ENCODE measurements at regions not wholly inside any gene's neighbourhood (a gene's known extent, or its start where the extent isn't known, plus 50 kb on each side); places are given as distances from the start of the nearest gene placed in this dataset.

DNA sequence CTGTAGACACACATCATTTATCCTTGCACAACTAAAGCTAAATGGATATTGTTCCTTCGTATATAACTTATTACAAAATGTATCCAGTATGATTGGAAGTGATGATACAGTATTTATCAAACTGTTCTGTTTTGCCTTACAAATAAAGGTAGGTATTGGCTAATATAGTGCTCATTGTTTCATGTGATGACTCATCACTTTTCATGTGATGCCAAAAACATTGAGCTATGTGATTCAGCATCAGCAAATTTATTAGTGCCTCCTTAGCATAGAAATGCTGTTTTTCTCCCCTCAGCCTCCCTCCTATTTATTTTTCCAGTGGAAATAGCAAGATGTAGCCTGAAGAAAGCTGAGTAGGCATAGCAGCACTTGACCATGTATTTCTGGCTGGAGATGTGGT, 228.6 kb upstream of the LYPLAL1 start:
- no peak for DNase-seq

DNA sequence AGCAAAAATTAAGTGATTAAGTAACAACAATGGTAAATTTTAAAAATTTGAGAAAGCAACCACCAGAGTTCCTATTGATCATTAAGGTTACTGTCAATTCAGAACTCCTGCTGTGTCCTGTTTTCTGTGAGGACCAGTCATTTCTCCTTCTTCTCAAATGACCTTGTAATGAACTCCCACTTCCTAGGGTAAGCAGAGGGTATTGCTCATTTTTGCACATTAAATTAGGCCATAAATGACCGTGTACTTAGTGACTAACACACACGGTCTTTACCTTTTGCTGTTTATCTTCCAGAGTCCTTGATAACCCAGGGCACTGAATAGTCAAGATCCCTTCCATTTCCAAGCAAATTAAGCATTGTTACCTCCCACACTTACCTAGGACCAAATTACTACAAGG, 227.5 kb upstream of the LYPLAL1 start:
- DNase-seq: no peak

DNA sequence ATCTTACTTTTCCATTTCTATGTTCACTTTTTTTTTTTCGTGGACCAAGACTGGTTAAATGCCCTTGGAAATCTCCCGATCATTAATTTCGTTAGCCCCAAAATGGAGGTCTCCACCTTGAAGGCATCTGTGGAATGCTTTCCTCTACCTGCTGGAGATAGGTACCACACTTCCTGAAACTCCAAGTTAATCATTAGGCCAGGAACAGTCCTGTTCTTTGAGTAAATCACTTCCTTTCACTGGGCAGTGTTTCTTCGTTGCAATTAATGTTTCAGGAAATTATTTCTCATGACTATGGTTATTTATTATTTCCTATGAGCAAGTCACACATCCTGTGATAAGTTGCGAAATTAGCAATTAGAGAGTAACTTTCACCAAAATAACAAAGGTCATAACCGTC, 225.2 kb upstream of the LYPLAL1 start:
- no peak for DNase-seq

DNA sequence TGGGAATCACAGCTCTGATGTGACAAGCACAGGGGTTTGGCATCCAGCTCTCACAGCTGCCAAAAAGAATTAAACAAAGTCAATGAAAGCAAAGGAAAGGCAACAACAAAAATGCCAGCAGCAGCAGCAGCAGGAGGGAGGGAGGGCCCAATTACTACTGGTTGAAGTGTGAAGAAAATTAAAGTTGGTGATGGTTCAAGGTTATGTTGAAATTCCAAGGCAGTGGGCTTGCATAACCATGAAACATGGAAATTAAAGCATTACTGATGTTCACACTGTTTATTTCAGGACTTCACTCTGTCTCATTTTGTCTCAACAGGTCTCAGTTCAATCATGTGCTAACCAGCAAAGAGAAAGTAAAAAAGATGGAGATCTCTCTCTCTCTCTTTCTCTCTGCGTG, 220.3 kb upstream of the LYPLAL1 start:
- no peak for DNase-seq

DNA sequence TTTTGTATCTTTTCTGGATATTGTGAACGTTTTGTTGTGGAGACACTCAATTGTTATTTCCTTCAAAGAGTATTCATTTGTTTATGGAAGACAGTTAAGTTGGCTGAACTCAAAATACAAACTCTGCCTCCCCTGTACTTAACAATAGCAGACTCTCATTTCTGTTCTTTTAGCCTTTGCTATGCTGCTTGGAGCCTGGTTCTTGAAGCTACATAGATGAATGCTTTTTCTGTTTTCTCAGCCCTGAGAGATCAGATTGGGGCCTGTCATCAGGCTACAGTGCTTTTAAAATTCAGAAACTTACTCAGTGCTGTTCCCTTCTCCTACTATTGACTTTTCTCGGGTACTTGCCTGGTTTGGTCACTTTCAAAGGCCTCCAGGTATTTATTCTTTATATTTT, 215.7 kb upstream of the LYPLAL1 start:
- no peak for DNase-seq

DNA sequence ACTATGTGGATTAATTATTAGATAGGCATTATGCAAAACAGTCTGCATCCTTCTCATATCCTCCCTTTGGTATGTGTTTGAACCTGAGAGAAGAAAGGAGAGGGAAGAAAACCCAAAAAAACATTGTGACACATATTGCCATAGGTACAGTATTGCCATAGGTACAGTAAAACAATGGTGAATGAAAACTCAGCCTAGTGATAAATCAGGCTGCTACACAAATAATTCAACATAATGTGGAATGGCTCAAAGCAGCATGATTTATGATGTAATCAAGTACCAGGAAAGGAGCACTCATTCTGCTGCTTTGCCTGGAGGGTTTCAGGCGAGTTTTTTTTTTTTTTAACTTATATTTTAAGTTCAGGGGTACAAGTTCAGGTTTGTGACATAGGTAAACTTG, 213.9 kb upstream of the LYPLAL1 start:
- DNase-seq: no peak

DNA sequence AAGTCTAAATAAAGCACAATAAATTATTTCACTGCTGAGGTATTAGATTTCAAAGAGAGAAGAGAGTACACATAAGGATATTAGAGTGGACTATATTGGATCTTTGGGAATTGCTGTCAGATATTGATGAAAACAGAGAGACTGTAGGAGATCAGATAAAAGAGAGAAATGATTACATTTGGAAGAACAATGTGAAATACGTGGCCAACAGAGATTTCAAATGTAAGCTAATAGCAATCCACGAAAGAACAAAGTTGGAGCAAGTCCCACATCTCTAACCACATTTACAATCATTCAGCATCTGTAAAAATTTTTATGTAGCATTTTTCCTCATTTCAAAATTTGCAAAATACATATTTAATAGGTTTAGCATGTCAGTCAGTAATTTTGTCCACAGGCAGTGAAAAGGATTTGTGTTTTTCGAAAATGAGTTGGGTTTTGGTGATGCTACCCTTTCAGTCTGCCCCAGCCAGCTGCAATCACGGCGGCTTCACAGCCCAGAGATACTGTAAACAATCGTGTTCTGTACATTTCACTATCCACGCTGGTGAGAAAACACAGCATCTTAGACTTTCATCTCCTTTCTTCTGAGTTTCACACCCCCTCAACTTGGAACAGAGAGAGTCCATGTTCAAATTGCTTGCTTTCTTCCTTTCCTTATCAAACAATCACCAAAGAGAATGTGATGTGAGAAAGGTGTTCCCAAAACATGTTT, 209.1 kb upstream of the LYPLAL1 start:
- DNase-seq: no peak

DNA sequence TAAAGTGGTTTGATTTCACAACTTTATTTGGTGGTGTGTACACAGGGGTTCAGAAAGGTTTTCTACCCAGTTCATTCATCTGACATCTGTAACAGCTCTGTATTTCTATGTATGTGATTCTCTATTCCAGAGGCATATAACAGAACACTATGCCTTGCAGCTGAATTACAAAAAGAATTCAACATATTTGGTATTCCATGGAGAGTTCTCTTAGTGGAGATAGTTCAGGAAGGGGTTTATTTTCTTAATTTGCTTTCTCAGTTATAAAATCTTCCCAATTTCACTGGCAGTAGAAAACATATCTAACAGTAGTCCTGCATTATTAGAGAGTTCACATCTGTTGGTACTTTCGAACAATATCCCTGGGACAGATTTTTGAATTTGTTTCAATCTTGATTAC, 207.9 kb upstream of the LYPLAL1 start:
- no peak for DNase-seq

DNA sequence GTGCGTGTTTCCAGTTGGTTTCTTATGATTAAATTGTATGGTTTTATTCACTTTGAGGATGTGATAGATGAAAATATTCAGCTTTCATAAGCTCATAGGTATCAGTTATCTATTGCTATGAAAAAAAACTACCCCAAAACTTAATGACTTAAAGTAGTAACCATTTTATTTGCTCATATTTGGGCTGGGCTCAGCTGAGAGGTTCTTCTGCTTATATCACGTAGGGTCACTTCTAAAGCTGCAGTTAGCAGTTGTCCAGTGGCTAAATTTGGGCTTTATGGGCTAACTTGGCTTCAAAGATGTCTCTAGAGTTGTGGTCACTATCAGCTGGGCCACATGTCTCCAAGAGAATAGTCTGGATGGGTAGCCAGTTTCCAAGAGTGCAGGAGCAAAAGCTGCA, 206.4 kb upstream of the LYPLAL1 start:
- DNase-seq: no peak

DNA sequence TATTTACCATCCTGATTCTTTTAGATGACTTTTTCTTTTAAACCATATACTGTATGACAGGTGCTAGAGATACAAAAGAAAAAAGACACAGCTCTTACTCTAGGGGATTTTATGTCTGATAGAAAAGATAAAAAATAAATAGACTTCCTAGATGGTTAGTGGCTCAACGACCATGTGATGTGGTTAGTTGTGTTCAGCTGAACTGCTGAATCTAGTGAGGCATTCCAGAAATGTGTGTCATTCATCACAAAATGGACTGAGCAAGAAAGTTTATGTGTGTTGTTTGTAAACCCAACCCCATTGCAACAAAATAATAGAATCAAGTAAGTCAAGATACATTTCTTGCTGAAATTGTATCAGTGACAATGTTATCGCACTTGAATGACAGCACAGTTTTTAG, 205.8 kb upstream of the LYPLAL1 start:
- no peak for DNase-seq

DNA sequence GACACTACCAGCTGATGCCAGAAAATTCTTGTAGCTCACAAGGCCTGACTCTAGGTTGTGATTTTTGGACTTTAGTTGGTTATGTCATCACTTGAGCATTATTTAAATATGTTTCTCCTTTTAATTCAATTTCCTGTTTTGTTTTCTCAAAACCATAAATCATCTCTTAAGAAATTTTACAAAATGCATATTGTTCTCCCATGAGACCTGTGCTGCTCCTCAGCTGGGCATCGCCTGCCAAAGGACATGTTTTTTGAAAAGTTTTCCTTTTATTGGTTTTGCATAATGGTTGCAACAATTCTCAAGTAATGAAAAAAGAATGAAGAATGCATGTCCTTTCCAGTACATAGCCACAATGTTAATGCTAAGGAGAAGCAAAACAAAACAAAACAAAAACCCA, 204.7 kb upstream of the LYPLAL1 start:
- no peak for DNase-seq

DNA sequence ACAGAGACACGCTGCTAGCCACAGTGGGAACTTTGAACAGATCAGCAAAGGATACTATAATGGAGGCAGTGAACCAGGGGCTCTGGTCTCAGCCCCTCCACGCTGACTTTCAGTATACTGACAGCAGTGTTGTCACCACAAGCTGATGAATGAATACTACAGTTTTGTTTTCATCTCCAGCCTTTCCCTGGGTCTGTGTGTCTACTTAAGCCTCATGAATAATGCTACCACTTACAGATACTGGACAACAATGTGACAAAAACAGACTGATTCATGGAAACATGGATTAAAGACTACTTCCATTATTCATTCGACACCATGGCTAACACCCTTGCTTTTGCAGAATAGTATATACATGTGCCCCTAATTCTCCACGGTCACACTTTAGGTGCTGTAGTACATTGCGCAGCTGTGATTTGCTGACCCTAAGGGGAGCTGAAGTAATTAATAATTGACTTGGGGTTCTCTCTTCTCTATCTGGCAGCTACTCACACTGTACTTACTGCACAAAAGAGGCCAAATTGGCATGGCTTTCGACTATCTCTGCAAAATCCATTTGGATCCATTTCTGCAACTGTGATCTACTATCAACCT, 203.2 kb upstream of the LYPLAL1 start:
- no peak for DNase-seq

DNA sequence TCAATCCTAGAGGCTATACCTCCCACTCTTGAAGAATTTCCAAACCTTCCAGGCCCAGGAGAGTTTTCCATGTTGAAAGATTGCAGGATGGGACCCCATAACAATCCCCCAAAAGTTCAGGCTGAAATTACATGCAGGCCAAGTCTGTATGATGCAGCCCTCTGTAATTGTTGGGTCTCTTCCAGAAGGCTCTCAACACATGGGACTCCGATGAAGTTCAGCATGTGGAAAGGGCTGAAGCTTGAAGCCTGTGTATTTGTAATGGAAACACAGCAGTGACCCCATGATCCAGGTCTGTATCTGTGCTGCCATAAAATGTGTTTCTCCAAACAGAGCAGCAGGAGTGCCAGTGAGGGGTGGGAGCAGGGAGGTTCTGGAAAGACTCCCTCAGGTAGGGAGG, 202.5 kb upstream of the LYPLAL1 start:
- no peak for DNase-seq

DNA sequence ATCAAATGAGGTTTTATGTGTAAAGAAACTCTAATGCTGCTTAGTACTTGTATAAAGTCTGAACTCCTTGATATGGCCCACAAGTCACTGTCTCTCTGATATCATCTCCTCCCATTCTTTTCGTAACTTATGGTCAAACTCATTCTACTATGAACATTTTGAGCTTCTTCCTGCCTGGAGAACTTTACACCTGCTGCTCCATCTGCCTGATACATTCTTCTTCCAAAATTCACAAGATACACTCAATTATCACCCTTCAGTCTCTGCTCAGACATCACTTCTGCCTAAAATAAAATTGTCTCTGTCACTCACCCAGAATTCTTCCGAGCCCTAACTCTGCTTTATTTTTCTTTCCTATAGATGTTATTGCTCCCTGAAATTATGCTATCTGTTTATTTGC, 192.8 kb upstream of the LYPLAL1 start:
- DNase-seq: no peak

DNA sequence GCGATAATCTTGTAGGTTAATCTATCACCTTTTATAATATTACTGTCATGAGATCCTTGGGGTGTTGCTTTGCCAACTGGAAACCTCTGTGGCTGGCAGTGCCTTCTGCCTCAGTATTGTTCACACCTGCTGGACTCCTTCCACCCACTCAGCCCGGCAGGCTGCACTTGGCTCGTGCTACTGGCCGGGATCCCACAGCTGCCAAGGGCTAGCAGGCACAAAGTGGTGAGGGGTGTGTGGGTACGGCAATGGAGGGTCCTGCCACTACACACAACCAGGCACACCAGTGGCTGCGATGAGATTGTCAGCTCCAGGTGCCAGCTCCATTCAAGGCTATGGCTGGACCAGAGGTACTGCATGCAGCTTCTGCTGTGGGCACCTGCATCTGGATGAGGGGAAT, 191.2 kb upstream of the LYPLAL1 start:
- no peak for DNase-seq

DNA sequence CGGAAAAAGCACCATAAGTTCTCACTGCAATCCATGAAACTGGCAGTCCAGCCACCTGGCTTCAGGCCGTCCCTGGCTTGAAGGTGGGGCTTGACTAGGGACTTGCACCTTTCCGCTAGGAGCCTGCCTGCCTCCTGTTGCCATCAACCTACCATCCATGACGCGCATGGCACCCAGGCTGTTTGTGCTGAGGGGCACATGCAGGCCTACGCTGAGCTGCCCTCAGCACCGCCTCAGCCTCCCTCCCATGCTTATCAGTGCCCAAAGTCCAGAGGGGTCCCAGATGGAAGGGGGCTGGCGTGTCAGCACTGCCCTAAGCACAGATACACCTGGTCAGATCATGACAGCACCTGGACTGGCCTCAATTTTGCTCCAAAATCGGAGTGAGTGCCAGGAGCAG, 190.2 kb upstream of the LYPLAL1 start:
- DNase-seq: no peak

DNA sequence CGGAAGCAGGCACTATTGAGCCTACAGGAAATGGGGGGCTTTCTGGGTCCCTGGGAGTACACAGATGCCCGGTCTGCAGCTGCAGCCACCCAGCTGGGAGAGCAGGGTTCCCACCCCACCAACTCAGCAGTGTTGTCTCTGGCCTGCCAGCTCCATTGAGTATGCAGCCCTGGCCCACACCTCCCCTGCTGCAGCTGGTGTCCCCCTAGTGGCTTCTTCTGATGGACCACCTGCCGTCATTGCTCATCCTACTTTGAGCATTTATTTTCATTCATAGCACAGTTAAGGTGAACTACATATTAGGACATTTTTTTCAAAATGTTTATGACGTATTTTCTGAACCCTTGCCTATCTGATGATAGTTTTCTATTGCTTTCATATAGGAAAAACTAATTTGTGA, 189.8 kb upstream of the LYPLAL1 start:
- DNase-seq: no peak

DNA sequence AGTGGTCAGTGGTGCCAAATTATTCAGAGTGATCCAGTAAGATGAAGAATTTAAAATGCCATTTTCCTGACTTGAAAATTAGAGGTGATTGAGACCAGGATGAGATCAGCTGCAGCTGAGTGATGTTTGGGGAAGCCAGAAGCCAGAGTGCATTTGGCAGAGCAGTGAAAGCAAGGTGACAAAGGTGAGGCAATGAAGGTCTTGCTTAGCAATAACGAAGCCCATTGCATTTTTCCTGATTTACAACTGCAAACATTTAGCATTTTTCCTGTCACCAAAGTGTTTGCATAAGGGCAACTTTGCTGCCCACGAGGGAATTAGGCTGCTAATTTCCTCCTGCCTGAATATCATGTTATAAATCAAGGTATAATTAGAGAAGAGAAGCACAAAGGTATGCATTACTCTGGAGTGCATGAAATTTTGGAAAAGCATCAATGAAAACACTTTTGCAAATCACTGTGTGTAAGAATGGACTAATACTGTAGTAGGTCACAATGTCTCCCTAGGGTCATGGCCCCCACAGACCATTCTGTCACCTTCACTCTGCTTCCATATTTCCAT, 188.2 kb upstream of the LYPLAL1 start:
- no peak for DNase-seq

DNA sequence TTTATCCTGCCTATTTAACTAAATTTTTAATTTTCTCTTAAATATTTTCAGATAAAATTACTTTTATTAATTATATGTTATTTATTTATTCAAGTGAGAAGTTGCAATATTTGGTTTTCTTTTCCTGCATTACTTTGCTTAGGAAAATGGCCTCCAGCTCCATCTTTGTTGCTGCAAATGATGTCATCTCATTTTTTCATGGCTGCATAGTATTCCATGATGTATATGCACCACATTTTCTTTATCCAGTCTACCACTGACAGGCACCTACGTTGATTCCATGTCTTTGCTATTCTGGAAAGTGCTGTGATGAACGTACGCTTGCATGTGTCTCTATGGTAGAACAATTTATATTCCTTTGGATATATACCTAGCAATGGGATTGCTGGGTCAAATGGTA, 186.9 kb upstream of the LYPLAL1 start:
- DNase-seq: no peak

DNA sequence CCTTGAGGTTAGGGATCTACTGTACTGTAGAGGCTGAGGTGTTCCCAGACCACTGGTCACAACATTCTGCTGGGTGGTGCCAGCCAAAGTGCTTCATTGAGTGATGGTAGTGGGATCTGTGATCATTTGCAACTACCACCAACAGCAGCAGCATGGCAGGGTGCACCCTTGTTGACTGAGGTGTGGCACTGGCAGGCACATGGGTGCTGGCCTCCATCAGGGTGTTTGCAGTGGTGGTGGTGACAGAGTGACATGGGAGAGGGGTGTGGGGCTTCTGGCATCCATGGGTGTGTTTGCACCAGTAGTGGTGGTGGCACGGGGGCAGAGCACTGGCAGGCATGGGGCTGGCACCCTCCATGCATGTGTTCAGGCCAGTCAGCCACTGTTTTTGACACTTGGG, 183.7 kb upstream of the LYPLAL1 start:
- no peak for DNase-seq

DNA sequence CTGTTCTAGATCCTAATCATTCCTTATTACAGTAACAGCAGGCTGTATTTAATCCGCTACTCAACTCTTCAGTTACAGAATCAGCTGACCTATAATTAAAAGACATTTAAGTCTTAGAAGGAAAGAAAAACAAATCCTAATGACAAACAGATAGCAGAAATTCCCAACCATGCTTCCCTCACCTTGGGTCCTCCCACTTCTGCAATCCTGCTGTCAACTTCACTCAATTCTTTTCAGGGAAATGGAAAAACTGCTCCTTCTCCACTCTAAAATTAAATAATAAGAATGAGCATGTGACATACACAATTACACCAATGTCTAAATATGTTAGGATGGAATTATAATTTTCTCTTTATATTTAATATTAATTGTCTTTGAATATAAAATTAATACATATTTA, 182.6 kb upstream of the LYPLAL1 start:
- DNase-seq: no peak

DNA sequence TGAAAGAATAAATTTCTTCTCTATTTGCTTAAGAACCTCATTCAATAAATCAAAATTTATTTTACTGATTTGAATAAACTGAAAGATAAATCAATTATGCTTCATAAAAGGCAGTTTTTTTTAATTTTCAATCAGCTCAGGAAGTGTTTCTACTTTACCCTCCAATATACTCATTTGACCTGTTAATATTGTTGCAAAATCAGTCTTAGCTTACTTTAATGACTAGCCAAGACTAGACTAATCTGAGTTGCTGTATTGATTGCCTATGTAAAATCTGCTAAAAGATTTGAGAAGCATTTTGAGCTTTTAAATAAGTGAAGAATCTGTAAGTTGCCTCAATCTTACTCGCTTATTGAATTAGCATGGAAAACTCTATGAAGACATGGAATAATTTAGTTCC, 179.1 kb upstream of the LYPLAL1 start:
- no peak for DNase-seq

DNA sequence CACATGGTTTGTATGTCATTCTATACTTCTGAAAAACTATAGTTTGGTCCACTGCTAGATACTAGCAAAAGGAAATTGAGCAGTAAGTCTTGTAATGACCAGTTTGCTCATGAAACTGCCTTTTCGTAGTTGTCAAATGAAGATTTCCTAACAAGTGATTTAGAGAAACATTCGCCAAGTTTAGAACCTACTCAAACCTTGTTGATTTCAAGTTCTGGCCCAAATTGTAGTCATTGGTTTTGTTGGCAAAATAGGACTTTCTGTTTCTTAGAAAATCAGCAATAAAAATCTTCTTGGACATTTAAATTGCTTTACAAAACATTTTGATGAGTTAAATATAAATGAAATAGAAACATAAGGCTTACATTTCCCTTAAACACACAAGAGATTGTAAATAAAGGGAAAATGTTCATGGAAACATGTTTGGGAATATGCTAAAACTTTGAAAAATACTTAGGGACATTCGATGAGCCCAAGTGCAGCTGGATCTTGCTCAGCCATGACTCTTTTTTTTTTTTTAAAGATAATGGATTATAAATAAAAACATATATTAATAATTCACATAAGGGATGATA, 178.5 kb upstream of the LYPLAL1 start:
- DNase-seq: no peak

DNA sequence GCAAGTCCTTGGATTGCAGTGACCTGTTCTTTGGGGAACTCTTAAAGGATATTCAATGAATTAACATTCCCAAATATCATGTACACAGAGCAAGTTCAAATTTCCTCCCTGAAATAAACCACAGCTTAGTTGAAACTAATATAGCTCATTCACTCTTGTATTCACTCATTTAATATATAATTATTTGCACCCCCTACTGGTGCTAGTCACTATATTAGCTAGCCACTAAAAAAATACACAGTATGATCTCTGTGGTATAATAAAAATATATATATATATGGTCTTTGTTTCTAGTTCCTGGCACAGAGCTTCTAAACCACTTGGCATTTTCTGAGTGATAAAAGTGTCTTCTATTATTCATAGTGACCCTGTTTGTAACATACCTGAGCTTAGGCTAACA, 177.3 kb upstream of the LYPLAL1 start:
- no peak for DNase-seq

DNA sequence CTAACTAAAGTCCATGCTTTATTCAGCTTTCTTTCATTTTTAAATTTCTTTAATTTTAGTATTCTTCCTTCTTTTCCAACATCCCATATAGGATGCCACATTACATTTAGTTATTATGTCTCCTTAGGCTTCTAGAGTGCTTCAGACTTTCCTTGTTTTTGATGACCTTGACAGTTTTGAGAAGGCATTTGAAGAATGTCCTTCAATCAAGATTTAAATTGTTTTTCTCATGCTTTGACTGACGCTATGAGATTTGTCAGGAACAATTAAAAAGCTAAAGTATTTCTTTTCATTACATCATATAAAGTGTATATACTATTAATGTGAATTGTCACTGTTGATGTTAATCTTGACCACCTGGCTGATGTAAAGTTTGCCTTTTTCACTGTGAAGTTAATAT, 173.7 kb upstream of the LYPLAL1 start:
- no peak for DNase-seq

Data from T-helper 1 cell (primary cell).